Neuronal stem cell (in vitro differentiated cells): ENCODE measurements at regions not wholly inside any gene's neighbourhood (a gene's known extent, or its start where the extent isn't known, plus 50 kb on each side); places are given as distances from the start of the nearest gene placed in this dataset.

Source experiments
- DNase-seq: peaks from one replicate; pipeline ENCODE4 v3.0.0-alpha.2; 2013; ENCODE audit warnings: low spot score
- H2AFZ ChIP-seq: one replicate; pipeline ENCODE4 v1.6.1; 2013; ENCODE audit warnings: mild to moderate bottlenecking, low read length, inconsistent platforms
- H2AK5ac ChIP-seq: 2 replicates; pipeline ENCODE4 v1.6.1; 2013; ENCODE audit warnings: low read depth, mild to moderate bottlenecking, inconsistent platforms, low read length, moderate library complexity, mixed read lengths
- H2BK120ac ChIP-seq: 2 replicates; pipeline ENCODE4 v1.6.1; 2013; ENCODE audit warnings: low read depth, mild to moderate bottlenecking, inconsistent platforms, low read length, moderate library complexity, mixed read lengths
- H2BK12ac ChIP-seq: one replicate; pipeline ENCODE4 v1.6.1; 2013; ENCODE audit warnings: low read length, inconsistent platforms
- H2BK15ac ChIP-seq: 2 replicates; pipeline ENCODE4 v1.6.1; 2013; ENCODE audit warnings: mild to moderate bottlenecking, low read length, inconsistent platforms, mixed read lengths
- H2BK5ac ChIP-seq: one replicate; pipeline ENCODE4 v1.6.1; 2013; ENCODE audit warnings: inconsistent platforms, mild to moderate bottlenecking, low read length, moderate library complexity
- H3K14ac ChIP-seq: one replicate; pipeline ENCODE4 v1.6.1; 2013; ENCODE audit warnings: low read length, inconsistent platforms
- H3K18ac ChIP-seq: 2 replicates; pipeline ENCODE4 v1.6.1; 2013; ENCODE audit warnings: low read length, inconsistent platforms
- H3K23ac ChIP-seq: 2 replicates; pipeline ENCODE4 v1.6.1; 2013; ENCODE audit warnings: low read depth, mild to moderate bottlenecking, mixed read lengths, low read length, inconsistent platforms; ENCODE audit not compliant: poor library complexity
- H3K27ac ChIP-seq: replicated peaks from 3 replicates; pipeline ENCODE4 v1.5.1; 2013; ENCODE audit warnings: low read length, inconsistent platforms
- H3K27me3 ChIP-seq, 3 experiments: 2 replicates each; pipeline ENCODE4 v1.6.1; 2013; ENCODE audit warnings: low read length in 3 of 3, mild to moderate bottlenecking in 2 of 3, inconsistent platforms in 1 of 3, low read depth in 1 of 3, mixed read lengths in 1 of 3, moderate library complexity in 1 of 3; ENCODE audit not compliant: control insufficient read depth in 3 of 3, insufficient read depth in 3 of 3
- H3K36me3 ChIP-seq, 2 donors: replicated peaks in 1 of 2; 2 replicates each; pipeline ENCODE4 v1.6.1; 2013; ENCODE audit warnings: low read length in 2 of 2; ENCODE audit not compliant: control insufficient read depth in 2 of 2, insufficient read depth in 2 of 2
- H3K4ac ChIP-seq: 2 replicates; pipeline ENCODE4 v1.6.1; 2013; ENCODE audit warnings: inconsistent platforms, mild to moderate bottlenecking, low read length, moderate library complexity
- H3K4me1 ChIP-seq, 2 donors: 1 replicate in 1 of 2; 2 replicates in 1 of 2; pipeline ENCODE4 v1.6.1; 2013; ENCODE audit warnings: low read length in 2 of 2, low read depth in 1 of 2; ENCODE audit not compliant: control insufficient read depth in 2 of 2, insufficient read depth in 1 of 2
- H3K4me2 ChIP-seq: one replicate; pipeline ENCODE4 v1.6.1; 2013; ENCODE audit warnings: mild to moderate bottlenecking, low read length, inconsistent platforms; ENCODE audit not compliant: insufficient read depth, poor library complexity, severe bottlenecking
- H3K4me3 ChIP-seq, 2 donors: 2 replicates each; pipeline ENCODE4 v1.5.1; 2013; ENCODE audit warnings: low read length in 2 of 2, mild to moderate bottlenecking in 2 of 2, inconsistent platforms in 1 of 2, moderate library complexity in 1 of 2
- H3K79me1 ChIP-seq: one replicate; pipeline ENCODE4 v1.6.1; 2013; ENCODE audit warnings: low read depth, mild to moderate bottlenecking, inconsistent platforms, low read length, moderate library complexity
- H3K9ac ChIP-seq: one replicate; pipeline ENCODE4 v1.6.1; 2013; ENCODE audit warnings: mild to moderate bottlenecking, low read depth, low read length, inconsistent platforms; ENCODE audit not compliant: poor library complexity
- H3K9me3 ChIP-seq, 2 donors: replicated peaks in 1 of 2; 2 replicates each; pipeline versions ENCODE3 to v1.6.1; 2013; ENCODE audit warnings: low read length in 2 of 2, mild to moderate bottlenecking in 2 of 2, inconsistent platforms in 1 of 2, low read depth in 1 of 2, mixed read lengths in 1 of 2, moderate library complexity in 1 of 2; ENCODE audit not compliant: control insufficient read depth in 2 of 2, insufficient read depth in 1 of 2
- H4K8ac ChIP-seq: one replicate; pipeline ENCODE4 v1.6.1; 2013; ENCODE audit warnings: low read depth, mild to moderate bottlenecking, inconsistent platforms, low read length, moderate library complexity
- H4K91ac ChIP-seq: one replicate; pipeline ENCODE4 v1.6.1; 2013; ENCODE audit warnings: low read length, low read depth, mild to moderate bottlenecking, inconsistent platforms; ENCODE audit not compliant: poor library complexity
- WGBS, 2 donors: extraction: QIAGEN DNeasy Blood & Tissue Kit; methylation state at CpG; one replicate each; pipeline ENCODE4 v1.1.7; 2013; ENCODE audit warnings: missing lambda C conversion rate in 2 of 2, mixed read lengths in 1 of 2; ENCODE audit not compliant: insufficient read length in 2 of 2, insufficient replicate concordance in 1 of 2; ENCODE audit errors: extremely low coverage in 2 of 2; 5-methylcytosine and 5-hydroxymethylcytosine counted together

DNA sequence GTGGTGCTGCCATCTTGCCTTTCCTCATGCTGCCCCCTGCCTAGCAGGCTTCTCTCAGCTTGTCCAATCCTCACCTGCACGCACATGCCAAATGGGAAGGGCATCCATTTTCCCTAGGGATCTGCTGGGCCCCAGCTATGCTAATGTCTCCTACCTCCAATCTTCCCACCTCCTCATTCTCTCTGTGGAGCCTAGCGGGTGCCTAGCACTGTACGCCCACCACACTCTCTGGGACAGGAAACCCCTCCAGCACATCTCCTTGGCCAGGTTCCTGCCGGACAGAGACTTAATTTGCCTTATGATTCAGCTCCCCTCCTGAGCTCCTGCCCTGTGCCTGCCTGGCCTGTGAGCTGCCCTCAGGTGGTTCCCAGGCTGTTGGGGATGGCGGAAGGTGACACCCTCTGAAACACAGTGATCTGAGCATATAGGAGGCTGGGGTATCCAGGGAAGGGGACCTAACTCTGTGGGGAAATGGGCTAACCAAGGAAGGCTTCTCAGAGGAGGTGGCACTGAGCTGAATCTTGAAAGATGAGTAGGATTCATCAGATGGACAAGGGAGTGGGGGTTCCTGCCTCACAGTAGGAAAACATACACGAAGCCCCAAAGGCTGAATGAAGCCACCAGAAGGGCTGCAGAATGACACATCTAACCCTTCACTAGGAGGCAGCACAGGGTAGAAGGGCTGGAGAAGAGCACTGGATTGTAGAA is 79.2 kb upstream of the WNT11 start:
- H2AK5ac ChIP-seq: peak overlapping the region; percentile 82
- no peak overlapping the region for H4K8ac ChIP-seq
- no peak for DNase-seq
- H2BK5ac ChIP-seq: peak overlapping the region; percentile 26
- H3K36me3 ChIP-seq: no peaks in the 10 kb centered on the region
- no peak overlapping the region for H3K23ac ChIP-seq
- peak overlapping the region; percentile 89 for H2BK15ac ChIP-seq
- peak overlapping the region; percentile 83 for H3K14ac ChIP-seq
- peaks cover 0 to 27% of the 10 kb centered on the region in 2 donors for H3K4me1 ChIP-seq
- H3K9ac ChIP-seq: no peak overlapping the region
- H3K4me2 ChIP-seq: no peak overlapping the region
- no peaks in the 10 kb centered on the region for H3K9me3 ChIP-seq
- peaks cover 0 to 21% (median 0%) of the 10 kb centered on the region in 3 experiments for H3K27me3 ChIP-seq
- no peak overlapping the region for H3K4ac ChIP-seq
- WGBS, 2 donors: no CpG with 5 or more reads among the region's 6 CpGs
- H4K91ac ChIP-seq: peak overlapping the region; percentile 89
- H3K4me3 ChIP-seq: no peak overlapping the region
- H2BK120ac ChIP-seq: peak overlapping the region; percentile 58
- no peak overlapping the region for H2AFZ ChIP-seq
- peak overlapping the region; percentile 74 for H3K18ac ChIP-seq
- no peak overlapping the region for H3K27ac ChIP-seq
- no peaks in the 10 kb centered on the region for H3K79me1 ChIP-seq
- H2BK12ac ChIP-seq: peak overlapping the region; percentile 46

DNA sequence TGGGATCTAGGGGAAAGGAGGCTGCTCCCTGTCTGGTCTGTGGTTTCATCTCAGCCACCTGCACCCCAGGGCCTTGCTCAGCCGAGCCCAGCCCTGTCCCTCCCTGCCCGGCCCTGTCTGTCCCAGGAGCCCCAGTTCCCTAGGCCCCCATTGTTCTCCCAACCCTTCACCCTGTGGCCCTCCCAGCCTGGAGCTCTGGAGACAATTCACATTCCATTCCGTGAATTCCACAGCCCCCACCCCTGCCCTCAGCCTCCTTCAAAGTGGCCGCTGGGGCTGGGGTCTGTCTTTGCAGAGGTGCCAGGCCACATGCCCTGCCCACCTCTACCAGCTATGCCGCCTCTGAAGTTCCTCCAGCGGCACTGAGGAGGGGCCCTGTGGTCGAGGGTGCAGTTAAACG is 77.9 kb upstream of the WNT11 start:
- Histone ChIP-seq H3K36me3 (no peaks in the 10 kb centered on the region), H3K18ac (peak overlapping the region; percentile 97), H3K9me3 (no peaks in the 10 kb centered on the region), H2AK5ac (peak overlapping the region; percentile 82), H3K23ac (peak overlapping the region; percentile 75), H3K14ac (no peak overlapping the region), H2BK12ac (peak overlapping the region; percentile 91), H4K91ac (peak overlapping the region; percentile 89), H3K27ac (no peak overlapping the region), H3K27me3 (peaks cover 0 to 27% (median 0%) of the 10 kb centered on the region in 3 experiments), H2BK15ac (peak overlapping the region; percentile 89), H2BK5ac (peak overlapping the region; percentile 26), H2AFZ (no peak overlapping the region), H3K79me1 (no peaks in the 10 kb centered on the region), H3K4me3 (no peak overlapping the region), H4K8ac (peak overlapping the region; percentile 75), H3K4ac (peak overlapping the region; percentile 99), H3K4me2 (no peak overlapping the region), H3K9ac (peak overlapping the region; percentile 73), H3K4me1 (peaks cover 0 to 27% of the 10 kb centered on the region in 2 donors), H2BK120ac (peak overlapping the region; percentile 58)
- WGBS, 2 donors: no CpG with 5 or more reads among the region's 8 CpGs
- peak; percentile 39 for DNase-seq

DNA sequence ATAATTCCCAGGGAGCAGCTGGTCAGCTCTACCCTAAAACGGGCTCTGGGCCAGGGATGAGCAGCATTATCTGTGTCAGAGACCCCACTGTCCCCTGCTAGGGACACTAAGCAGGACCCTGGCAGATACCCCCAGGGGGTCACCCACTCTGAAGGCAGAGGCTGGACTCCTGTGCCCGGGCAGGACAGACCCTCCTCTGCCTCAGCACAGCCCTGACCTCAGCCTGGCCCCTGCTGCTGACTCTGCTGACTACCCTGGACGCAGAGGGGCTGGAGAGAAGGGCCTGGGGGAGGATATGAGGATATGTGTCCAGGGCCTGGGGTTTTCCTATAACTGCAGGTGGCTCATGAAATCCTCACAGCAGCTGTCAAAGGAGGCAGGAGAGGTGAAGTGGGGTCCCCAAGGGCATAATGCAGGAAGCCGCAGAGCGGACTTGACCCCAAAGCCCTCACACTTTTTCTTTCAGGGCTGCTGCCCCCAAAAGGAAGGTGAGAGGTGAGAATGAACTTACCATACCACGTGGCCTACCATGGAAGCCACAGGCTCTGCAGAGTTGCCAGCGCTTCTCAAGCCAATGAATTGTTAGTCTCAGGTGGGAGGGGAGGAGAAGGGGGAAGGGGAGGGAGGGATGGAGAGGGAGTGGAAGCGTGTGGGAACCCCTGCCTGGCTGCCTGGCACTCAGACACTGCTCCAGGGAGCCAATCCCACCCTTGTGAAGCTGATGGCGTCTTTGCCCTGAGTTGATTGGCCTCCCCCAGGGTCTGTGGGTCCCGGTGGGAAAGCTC is 76.7 kb upstream of the WNT11 start:
- no peak for DNase-seq
- no peaks in the 10 kb centered on the region for H3K79me1 ChIP-seq

DNA sequence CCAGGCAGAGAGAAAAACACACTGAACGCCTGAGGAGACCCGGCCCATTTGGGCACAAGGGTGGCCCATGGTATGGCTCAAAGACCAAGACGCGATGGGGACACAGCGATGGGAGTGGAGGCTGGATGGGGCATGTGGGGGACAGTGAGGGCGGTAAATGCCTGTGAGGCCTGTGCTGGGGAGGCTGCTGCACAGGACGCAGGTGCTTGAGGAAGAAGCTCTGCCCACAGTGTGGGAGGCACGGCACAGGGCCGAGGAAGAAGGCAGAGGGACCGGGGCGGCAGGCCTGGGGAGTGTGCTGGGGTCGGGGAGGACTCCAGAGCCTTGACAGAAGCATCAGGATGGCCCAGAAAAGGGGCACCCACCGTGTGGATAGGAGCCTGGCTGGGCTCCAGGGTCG is 75.9 kb upstream of the WNT11 start:
- Histone ChIP-seq H3K79me1 (no peaks in the 10 kb centered on the region), H2AFZ (no peak overlapping the region), H3K23ac (no peak overlapping the region), H3K9me3 (no peaks in the 10 kb centered on the region), H3K4me2 (no peak overlapping the region), H3K27me3 (peaks cover 0 to 27% (median 0%) of the 10 kb centered on the region in 3 experiments), H2AK5ac (peak overlapping the region; percentile 82), H3K27ac (no peak overlapping the region), H3K36me3 (no peaks in the 10 kb centered on the region), H2BK15ac (peak overlapping the region; percentile 83), H3K14ac (no peak overlapping the region), H2BK120ac (peak overlapping the region; percentile 9), H3K4ac (no peak overlapping the region), H2BK12ac (peak overlapping the region; percentile 46), H3K4me1 (peaks cover 2 to 24% of the 10 kb centered on the region in 2 donors), H2BK5ac (peak overlapping the region; percentile 35), H3K4me3 (no peak overlapping the region), H4K91ac (peak overlapping the region; percentile 87), H3K9ac (no peak overlapping the region), H4K8ac (no peak overlapping the region), H3K18ac (no peak overlapping the region)
- DNase-seq: no peak
- no CpG with 5 or more reads among the region's 14 CpGs for WGBS, 2 donors

More for the DNA sequence above, 76.7 kb upstream of the WNT11 start:
- H3K4me2 ChIP-seq: no peak overlapping the region
- H3K14ac ChIP-seq: peak overlapping the region; percentile 75
- no peak overlapping the region for H4K8ac ChIP-seq
- peak overlapping the region; percentile 82 for H2AK5ac ChIP-seq
- no peak overlapping the region for H3K27ac ChIP-seq
- peak overlapping the region; percentile 35 for H2BK5ac ChIP-seq
- H3K9ac ChIP-seq: peak overlapping the region; percentile 54
- H2BK12ac ChIP-seq: peak overlapping the region; percentile 91
- no peak overlapping the region for H3K23ac ChIP-seq
- no peak overlapping the region for H3K4ac ChIP-seq
- H2BK15ac ChIP-seq: peak overlapping the region; percentile 72
- H3K18ac ChIP-seq: peak overlapping the region; percentile 86
- H2BK120ac ChIP-seq: peak overlapping the region; percentile 76
- no CpG with 5 or more reads among the region's 10 CpGs for WGBS, 2 donors
- no peak overlapping the region for H4K91ac ChIP-seq
- H3K27me3 ChIP-seq: peaks cover 0 to 27% (median 0%) of the 10 kb centered on the region in 3 experiments
- no peaks in the 10 kb centered on the region for H3K36me3 ChIP-seq
- peaks cover 0 to 26% of the 10 kb centered on the region in 2 donors for H3K4me1 ChIP-seq
- H3K9me3 ChIP-seq: no peaks in the 10 kb centered on the region
- no peak overlapping the region for H2AFZ ChIP-seq
- no peak overlapping the region for H3K4me3 ChIP-seq
